Mucosa of descending colon (tissue), 3 donors: ENCODE measurements at regions not wholly inside any gene's neighbourhood (a gene's known extent, or its start where the extent isn't known, plus 50 kb on each side); places are given as distances from the start of the nearest gene placed in this dataset.

Experiments
- ATAC-seq: fragments of 200-7000 bp; cut with Tn5 transposase; one replicate; pipeline ENCODE4 v1.9.1; 2020; ENCODE audit warnings: mild to moderate bottlenecking, moderate library complexity
- DNase-seq, 3 donors: peaks; one replicate each; pipeline ENCODE4 v3.0.0-alpha.2; 2020
- H3K36me3 ChIP-seq: fragments of 200-600 bp; one replicate; pipeline ENCODE4 v1.8.0; 2021; ENCODE audit warnings: low read depth, mild to moderate bottlenecking
- H3K4me1 ChIP-seq: fragments of 200-600 bp; one replicate; pipeline ENCODE4 v1.8.0; 2021; ENCODE audit warnings: low read depth, mild to moderate bottlenecking
- H3K4me3 ChIP-seq: fragments of 200-600 bp; one replicate; pipeline ENCODE4 v1.8.0; 2021; ENCODE audit warnings: mild to moderate bottlenecking
- H3K9me3 ChIP-seq: fragments of 200-600 bp; one replicate; pipeline ENCODE4 v1.8.0; 2021; ENCODE audit warnings: mild to moderate bottlenecking
- intact Hi-C, 2 donors: fragments of 100-400 bp; cut with DNase I in 1 of 2; cut with micrococcal nuclease in 1 of 2; formaldehyde crosslinking; loops; one replicate each; pipeline versions ENCODE4 v1.11.0 to v1.11.1; 2022; cut with DNase I, micrococcal nuclease
- TF ChIP-seq, protein P1 (sequence below): fragments of 200-600 bp; IDR thresholded peaks from one replicate; pipeline ENCODE4 v1.8.0; 2022; ENCODE audit warnings: antibody characterized with exemption, mild to moderate bottlenecking
- donor health status: DM: no; HTN: no; CAD: no; lungs with moderate emphysema.
- donor health status: DM: no; HTN: no; CAD: no.
- donor health status: DM: no; HTN: yes; CAD: no.

DNA sequence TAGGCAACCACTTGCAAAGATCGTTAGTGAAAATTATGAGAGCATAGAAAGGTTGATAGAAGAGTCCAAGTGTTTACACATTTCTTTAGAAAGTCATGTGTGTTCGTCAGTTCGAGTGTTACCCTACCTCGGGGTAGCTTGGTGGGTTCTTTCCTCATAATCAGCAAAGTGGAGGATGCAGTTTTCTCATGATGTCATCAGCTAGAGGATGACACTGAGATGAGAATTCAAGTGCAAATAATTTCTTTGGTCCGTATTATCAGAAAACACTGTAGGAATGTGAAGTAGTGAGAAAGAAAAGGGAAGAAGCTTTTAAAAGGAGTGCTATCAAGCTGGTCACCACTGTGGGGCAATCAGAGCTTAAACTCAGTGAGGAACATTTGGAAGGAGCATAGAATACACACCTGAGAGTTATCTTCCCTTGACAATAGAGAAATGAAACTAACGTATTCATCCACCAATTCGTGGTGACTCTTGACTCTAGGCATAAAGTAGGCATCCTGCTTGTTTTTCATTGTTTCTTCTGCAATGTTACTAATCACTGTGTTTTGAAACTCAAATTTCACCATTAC, 1340.9 kb upstream of the TMEM132C start:
- H3K4me3 ChIP-seq, result no peak overlapping the region
- DNase-seq (no peak), ATAC-seq (peak; percentile 18)
- H3K36me3 ChIP-seq, result no peaks in the 10 kb centered on the region
- intact Hi-C loops, result no loop called here
- no peaks in the 10 kb centered on the region for H3K9me3 ChIP-seq
- TF ChIP-seq, protein P1, sequence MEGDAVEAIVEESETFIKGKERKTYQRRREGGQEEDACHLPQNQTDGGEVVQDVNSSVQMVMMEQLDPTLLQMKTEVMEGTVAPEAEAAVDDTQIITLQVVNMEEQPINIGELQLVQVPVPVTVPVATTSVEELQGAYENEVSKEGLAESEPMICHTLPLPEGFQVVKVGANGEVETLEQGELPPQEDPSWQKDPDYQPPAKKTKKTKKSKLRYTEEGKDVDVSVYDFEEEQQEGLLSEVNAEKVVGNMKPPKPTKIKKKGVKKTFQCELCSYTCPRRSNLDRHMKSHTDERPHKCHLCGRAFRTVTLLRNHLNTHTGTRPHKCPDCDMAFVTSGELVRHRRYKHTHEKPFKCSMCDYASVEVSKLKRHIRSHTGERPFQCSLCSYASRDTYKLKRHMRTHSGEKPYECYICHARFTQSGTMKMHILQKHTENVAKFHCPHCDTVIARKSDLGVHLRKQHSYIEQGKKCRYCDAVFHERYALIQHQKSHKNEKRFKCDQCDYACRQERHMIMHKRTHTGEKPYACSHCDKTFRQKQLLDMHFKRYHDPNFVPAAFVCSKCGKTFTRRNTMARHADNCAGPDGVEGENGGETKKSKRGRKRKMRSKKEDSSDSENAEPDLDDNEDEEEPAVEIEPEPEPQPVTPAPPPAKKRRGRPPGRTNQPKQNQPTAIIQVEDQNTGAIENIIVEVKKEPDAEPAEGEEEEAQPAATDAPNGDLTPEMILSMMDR, result no peak
- H3K4me1 ChIP-seq, result no peaks in the 10 kb centered on the region

DNA sequence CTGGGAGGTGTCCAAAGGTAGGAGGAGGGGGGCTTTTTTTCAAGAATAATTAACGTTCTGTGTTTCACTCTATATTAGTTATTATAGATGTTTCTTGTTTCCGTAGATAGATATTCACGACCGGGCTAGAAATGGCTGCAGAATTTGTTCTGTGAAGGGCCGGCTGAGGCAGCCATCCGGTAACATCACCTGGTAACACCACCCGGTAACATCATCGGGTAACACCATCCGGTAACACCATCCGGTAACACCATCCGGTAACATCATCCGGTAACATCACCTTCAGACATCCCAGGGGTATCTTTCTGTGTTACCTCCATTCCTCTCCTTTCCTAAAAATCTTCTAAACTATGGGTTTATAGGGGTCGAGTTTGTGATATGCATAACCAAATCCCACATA, 1336.7 kb upstream of the TMEM132C start:
- Histone ChIP-seq H3K36me3 (no peaks in the 10 kb centered on the region), H3K9me3 (no peaks in the 10 kb centered on the region), H3K4me3 (no peak overlapping the region), H3K4me1 (no peaks in the 10 kb centered on the region)
- TF ChIP-seq, protein P1, result no peak
- intact Hi-C loops, result no loop called here
- ATAC-seq, result no peak
- DNase-seq, result no peak

DNA sequence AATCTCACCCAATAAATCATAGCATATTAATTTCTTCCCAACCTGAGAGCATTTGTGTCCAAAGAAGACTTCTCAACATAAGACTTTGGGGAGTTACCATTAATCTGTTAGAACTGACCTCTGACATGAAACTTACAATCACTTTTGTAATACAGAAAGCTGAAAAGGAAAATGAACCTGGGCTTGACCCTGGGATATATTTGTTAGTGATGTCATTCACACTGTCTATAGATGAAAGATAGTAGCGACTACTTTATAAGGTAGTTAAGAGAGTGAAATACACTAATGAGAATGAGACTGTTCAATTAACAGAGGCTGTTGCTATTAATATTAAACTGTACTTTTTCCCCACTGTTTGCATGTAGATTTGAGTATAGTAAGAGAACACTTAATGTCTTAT, 1334.8 kb upstream of the TMEM132C start:
- H3K9me3 ChIP-seq, result no peaks in the 10 kb centered on the region
- no peak overlapping the region for H3K4me3 ChIP-seq
- TF ChIP-seq, protein P1, result no peak
- H3K36me3 ChIP-seq, result no peaks in the 10 kb centered on the region
- intact Hi-C loops, result no loop called here
- ATAC-seq (no peak), DNase-seq (no peak)
- no peaks in the 10 kb centered on the region for H3K4me1 ChIP-seq

DNA sequence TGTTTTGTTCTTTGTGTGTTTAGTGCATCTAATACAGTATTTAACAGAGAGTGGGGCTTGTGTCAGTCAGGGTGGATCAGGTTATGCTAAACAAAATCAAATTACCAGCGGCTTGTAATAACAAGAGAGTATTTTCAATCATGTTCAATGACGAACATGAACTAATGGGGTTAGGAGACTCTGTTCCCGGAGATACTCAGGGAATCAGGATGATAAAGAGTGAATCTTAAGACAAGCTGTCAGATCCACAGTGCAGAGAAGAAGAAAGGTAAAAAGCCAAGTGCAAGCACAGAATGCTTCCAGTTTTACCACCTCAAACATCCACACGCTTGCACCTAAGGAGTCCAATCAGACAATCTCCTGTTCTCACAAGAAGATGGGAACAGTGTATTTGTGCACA, 1331.5 kb upstream of the TMEM132C start:
- no peak overlapping the region for H3K4me3 ChIP-seq
- DNase-seq, result no peak
- intact Hi-C loops, result no loop called here
- H3K9me3 ChIP-seq, result no peaks in the 10 kb centered on the region
- no peaks in the 10 kb centered on the region for H3K4me1 ChIP-seq
- ATAC-seq, result no peak
- H3K36me3 ChIP-seq, result no peaks in the 10 kb centered on the region
- TF ChIP-seq, protein P1, result no peak

DNA sequence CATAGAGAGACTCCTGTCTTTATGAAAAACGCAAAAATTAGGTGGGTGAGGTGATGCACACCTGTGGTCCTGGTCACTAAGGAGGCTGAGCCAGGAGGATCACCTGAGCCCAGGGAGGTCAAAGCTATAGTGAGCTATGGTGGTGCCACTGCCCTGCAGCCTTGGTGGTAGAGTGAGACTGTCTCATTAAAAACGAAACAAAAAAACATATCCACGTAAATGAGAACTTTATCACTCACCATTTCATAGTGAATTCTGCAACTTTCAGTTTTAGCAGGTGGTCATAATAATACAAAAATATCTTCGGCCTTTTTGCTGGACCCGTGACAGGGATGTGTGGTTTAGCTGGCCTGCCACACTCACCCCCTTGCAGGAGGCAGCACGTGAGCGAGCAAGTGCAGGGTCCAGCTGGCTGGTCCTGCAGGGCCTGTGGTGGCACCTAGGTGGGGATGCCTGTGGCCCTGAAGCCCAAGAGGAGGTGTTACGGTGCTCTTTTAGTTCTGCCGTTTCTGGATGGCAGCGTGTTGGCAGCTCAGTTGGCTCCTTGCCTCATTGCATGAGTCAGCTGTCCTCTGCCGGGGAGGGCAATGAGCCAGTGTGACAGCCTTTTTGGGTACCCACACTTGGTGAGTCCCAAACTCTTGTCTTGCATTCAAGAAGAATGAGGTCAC, 1330.7 kb upstream of the TMEM132C start:
- Histone ChIP-seq H3K9me3 (no peaks in the 10 kb centered on the region), H3K36me3 (no peaks in the 10 kb centered on the region), H3K4me1 (no peaks in the 10 kb centered on the region), H3K4me3 (no peak overlapping the region)
- intact Hi-C loops, result no loop called here
- no peak for DNase-seq
- TF ChIP-seq, protein P1, result no peak
- no peak for ATAC-seq

DNA sequence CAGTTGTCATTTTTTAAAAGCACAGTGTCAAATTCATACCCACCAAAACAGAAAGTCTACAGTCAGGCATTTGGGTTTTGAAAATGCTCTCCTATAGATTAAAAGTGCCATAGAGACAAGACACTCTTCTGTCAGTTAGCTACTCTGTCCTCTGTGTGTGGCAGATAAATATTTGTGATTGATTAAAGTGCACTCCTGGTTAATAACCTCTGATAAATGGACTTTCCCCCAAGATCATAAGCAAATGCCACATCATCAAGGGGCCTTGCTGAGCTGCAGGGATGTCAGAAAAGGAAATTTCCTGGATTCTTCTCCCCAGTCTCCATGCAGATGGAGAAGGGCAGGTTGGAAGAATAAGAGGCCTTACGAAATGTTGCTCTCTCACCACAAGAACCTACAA, 1329.5 kb upstream of the TMEM132C start:
- H3K9me3 ChIP-seq, result no peaks in the 10 kb centered on the region
- H3K4me1 ChIP-seq, result no peaks in the 10 kb centered on the region
- DNase-seq (no peak), ATAC-seq (no peak)
- TF ChIP-seq, protein P1, result no peak
- H3K36me3 ChIP-seq, result no peaks in the 10 kb centered on the region
- no peak overlapping the region for H3K4me3 ChIP-seq
- intact Hi-C loops, result no loop called here
